ENCODE measurements at regions not wholly inside any gene's neighbourhood (a gene's known extent, or its start where the extent isn't known, plus 50 kb on each side); places are given as distances from the start of the nearest gene placed in this dataset.

DNA sequence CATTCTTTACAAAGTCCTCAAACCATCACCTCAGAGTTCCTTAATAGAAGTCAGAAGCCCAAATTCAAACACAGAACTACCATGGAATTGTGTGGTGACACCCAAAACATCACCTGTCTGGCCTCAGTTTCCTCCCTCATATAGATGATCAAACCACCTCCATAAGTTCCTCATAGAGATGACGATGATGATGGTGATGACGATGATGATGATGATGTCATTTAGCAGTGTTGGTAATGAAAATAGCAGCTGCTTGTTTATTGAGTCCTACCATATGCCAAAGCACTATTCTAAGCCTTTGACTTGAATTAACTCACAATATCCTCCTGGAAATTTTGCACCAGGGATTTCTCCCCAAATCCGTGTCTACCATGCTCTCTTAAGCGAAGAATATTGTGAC, 139.9 kb downstream of the PROX1 start:
- no peak for DNase-seq (ENCODE audit: low read depth, low spot score)
- in situ Hi-C loops (cut with MboI): loop anchor here (10.0 kb wide), 2 partner anchors 883 to 1003 kb away; no protein-coding TSS in a partner anchor
- intact Hi-C loops (cut with micrococcal nuclease; ENCODE audit: unreplicated experiment): loop anchor here (5.0 kb wide), 1 partner anchor 200 kb away; no protein-coding TSS in a partner anchor
- no peak for TF ChIP-seq STAT3 (IDR thresholded peaks at IDR 0.05; ENCODE audit: low read depth, low read length)
- TF ChIP-seq JUND (IDR thresholded peaks at IDR 0.05; ENCODE audit: low read depth, low read length): no peak
- Histone ChIP-seq H4K20me1 (ENCODE audit: control insufficient read depth, insufficient read depth) (no peaks in the 10 kb centered on the region), H3K9ac (ENCODE audit: control insufficient read depth, insufficient read depth, low read length) (no peak overlapping the region), H3K27me3 (replicated peaks in 1 of 2; ENCODE audit: control insufficient read depth in 2 of 2, insufficient read depth in 2 of 2, low read length in 1 of 2) (peaks cover 0 to 1% of the 10 kb centered on the region in 2 experiments; a peak in 2 of 4 replicates), H3K4me2 (ENCODE audit: control insufficient read depth, insufficient read depth) (no peak overlapping the region), H3K4me3 (no peak overlapping the region), H2AFZ (ENCODE audit: control insufficient read depth, low read depth, low read length) (no peak overlapping the region), H3K4me1 (ENCODE audit: control insufficient read depth, insufficient read depth, low read length) (no peaks in the 10 kb centered on the region), H3K27ac (ENCODE audit: control insufficient read depth, insufficient read depth) (no peak overlapping the region), H3K36me3 (ENCODE audit: control insufficient read depth in 2 of 2, insufficient read depth in 2 of 2, low read length in 1 of 2) (no peaks in the 10 kb centered on the region), H3K9me3 (replicated peaks; ENCODE audit: control insufficient read depth, insufficient read depth, low read length) (no peaks in the 10 kb centered on the region), H3K79me2 (ENCODE audit: control insufficient read depth, insufficient read depth, low read length) (no peaks in the 10 kb centered on the region)
- ChIA-PET POLR2A (no interaction called here), RAD21 (ENCODE audit: unreplicated experiment) (no interaction called here), SMC1A (ENCODE audit: uncharacterized antibody, unreplicated experiment) (no interaction called here), CTCF (no interaction called here)
- no peak for ATAC-seq
- FAIRE-seq: no peak
- 63% methylated on average over 4 of the region's 4 CpGs for WGBS (ENCODE audit: insufficient coverage, insufficient replicate concordance, low lambda C conversion rate, missing lambda C conversion rate)
- no TSS peak for BruUV-seq (replicated peaks)

DNA sequence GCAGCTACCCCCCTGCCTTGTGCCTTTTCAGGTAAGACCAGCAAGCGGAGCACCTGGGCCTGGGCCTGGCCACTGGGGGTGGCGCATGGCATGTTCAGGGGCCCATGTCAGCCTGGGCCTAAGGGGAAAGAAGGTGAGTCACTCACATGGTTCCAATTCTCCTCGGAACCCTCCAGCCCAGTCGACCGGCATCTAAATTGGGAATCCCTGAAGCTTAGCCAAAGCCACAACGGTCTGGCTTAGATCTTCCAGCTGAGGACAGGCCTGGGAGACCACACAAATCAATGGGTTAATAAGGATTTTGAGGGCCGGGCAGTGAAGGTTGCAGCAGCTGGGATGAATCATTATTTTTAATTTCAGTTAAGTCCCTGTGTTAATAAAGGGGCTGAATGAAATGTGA, 145.1 kb upstream of the SMYD2 start:
- in situ Hi-C loops (cut with MboI): no loop called here
- Histone ChIP-seq H3K36me3 (ENCODE audit: control insufficient read depth in 2 of 2, insufficient read depth in 2 of 2, low read length in 1 of 2) (no peaks in the 10 kb centered on the region), H2AFZ (ENCODE audit: control insufficient read depth, low read depth, low read length) (no peak overlapping the region), H3K9me3 (replicated peaks; ENCODE audit: control insufficient read depth, insufficient read depth, low read length) (no peaks in the 10 kb centered on the region), H3K9ac (ENCODE audit: control insufficient read depth, insufficient read depth, low read length) (no peak overlapping the region), H3K27ac (ENCODE audit: control insufficient read depth, insufficient read depth) (no peak overlapping the region), H3K4me2 (ENCODE audit: control insufficient read depth, insufficient read depth) (no peak overlapping the region), H3K4me3 (no peak overlapping the region), H4K20me1 (ENCODE audit: control insufficient read depth, insufficient read depth) (no peaks in the 10 kb centered on the region), H3K79me2 (ENCODE audit: control insufficient read depth, insufficient read depth, low read length) (no peaks in the 10 kb centered on the region), H3K4me1 (ENCODE audit: control insufficient read depth, insufficient read depth, low read length) (no peaks in the 10 kb centered on the region), H3K27me3 (replicated peaks in 1 of 2; ENCODE audit: control insufficient read depth in 2 of 2, insufficient read depth in 2 of 2, low read length in 1 of 2) (peaks cover 0 to 1% of the 10 kb centered on the region in 2 experiments; a peak in 2 of 4 replicates)
- ATAC-seq (no peak), DNase-seq (ENCODE audit: low read depth, low spot score) (no peak), FAIRE-seq (no peak)
- ChIA-PET RAD21 (ENCODE audit: unreplicated experiment) (interaction anchor here (0.6 kb wide), 1 partner anchor 121 kb away, joined by 3 read pairs; no protein-coding TSS in a partner anchor), SMC1A (ENCODE audit: uncharacterized antibody, unreplicated experiment) (no interaction called here), POLR2A (no interaction called here), CTCF (interaction anchor here (0.6 kb wide), 1 partner anchor 946 kb away, joined by 4 read pairs; no protein-coding TSS in a partner anchor)
- 56% methylated on average over 7 of the region's 7 CpGs for WGBS (ENCODE audit: insufficient coverage, insufficient replicate concordance, low lambda C conversion rate, missing lambda C conversion rate)
- BruUV-seq (replicated peaks): no TSS peak
- TF ChIP-seq, protein P1, sequence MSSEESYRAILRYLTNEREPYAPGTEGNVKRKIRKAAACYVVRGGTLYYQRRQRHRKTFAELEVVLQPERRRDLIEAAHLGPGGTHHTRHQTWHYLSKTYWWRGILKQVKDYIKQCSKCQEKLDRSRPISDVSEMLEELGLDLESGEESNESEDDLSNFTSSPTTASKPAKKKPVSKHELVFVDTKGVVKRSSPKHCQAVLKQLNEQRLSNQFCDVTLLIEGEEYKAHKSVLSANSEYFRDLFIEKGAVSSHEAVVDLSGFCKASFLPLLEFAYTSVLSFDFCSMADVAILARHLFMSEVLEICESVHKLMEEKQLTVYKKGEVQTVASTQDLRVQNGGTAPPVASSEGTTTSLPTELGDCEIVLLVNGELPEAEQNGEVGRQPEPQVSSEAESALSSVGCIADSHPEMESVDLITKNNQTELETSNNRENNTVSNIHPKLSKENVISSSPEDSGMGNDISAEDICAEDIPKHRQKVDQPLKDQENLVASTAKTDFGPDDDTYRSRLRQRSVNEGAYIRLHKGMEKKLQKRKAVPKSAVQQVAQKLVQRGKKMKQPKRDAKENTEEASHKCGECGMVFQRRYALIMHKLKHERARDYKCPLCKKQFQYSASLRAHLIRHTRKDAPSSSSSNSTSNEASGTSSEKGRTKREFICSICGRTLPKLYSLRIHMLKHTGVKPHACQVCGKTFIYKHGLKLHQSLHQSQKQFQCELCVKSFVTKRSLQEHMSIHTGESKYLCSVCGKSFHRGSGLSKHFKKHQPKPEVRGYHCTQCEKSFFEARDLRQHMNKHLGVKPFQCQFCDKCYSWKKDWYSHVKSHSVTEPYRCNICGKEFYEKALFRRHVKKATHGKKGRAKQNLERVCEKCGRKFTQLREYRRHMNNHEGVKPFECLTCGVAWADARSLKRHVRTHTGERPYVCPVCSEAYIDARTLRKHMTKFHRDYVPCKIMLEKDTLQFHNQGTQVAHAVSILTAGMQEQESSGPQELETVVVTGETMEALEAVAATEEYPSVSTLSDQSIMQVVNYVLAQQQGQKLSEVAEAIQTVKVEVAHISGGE (CRISPR knock-in tag; IDR thresholded peaks at IDR 0.05): no peak
- no peak for TF ChIP-seq POLR2AphosphoS2 (IDR thresholded peaks at IDR 0.05; ENCODE audit: low read depth, low read length)
- no peak for TF ChIP-seq ZNF274 (IDR thresholded peaks at IDR 0.05; ENCODE audit: insufficient read depth, insufficient read length)
- intact Hi-C loops (cut with micrococcal nuclease; ENCODE audit: unreplicated experiment): no loop called here

Measured in GM12878 (cell line).